ENCODE measurements at regions not wholly inside any gene's neighbourhood (a gene's known extent, or its start where the extent isn't known, plus 50 kb on each side); places are given as distances from the start of the nearest gene placed in this dataset.

GRCh38 chr10:6928586-6928985 lies 348.5 kb upstream of the PRKCQ start:
- TF ChIP-seq PHF21A (IDR thresholded peaks at IDR 0.05; ENCODE audit: borderline replicate concordance, low read depth) (no peak), CBX1 (IDR thresholded peaks at IDR 0.05; ENCODE audit: low read depth) (no peak), ZZZ3 (IDR thresholded peaks at IDR 0.05) (no peak), CBFA2T3 (IDR thresholded peaks at IDR 0.05) (no peak), TFE3 (CRISPR knock-in tag; IDR thresholded peaks at IDR 0.05) (no peak)
- TF ChIP-seq, protein P1, sequence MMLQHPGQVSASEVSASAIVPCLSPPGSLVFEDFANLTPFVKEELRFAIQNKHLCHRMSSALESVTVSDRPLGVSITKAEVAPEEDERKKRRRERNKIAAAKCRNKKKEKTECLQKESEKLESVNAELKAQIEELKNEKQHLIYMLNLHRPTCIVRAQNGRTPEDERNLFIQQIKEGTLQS (IDR thresholded peaks at IDR 0.05): no peak
- TF ChIP-seq, protein P1 (CRISPR knock-in tag; conservative IDR thresholded peaks at IDR 0.05): no peak
